HEK293 (cell line): ENCODE measurements at regions not wholly inside any gene's neighbourhood (a gene's known extent, or its start where the extent isn't known, plus 50 kb on each side); places are given as distances from the start of the nearest gene placed in this dataset.

Source experiments
- ZBTB20 ChIP-seq: fragments of 450-650 bp; formaldehyde crosslinking; IDR thresholded peaks from 2 replicates; pipeline ENCODE4 v1.5.1; 2016; ENCODE audit warnings: missing biosample characterization, missing genetic modification characterization
- ZNF175 ChIP-seq: fragments of 450-650 bp; formaldehyde crosslinking; IDR thresholded peaks from 2 replicates; pipeline ENCODE4 v1.5.1; 2016; ENCODE audit warnings: missing biosample characterization, missing genetic modification characterization
- ZNF24 ChIP-seq: fragments of 450-650 bp; formaldehyde crosslinking; IDR thresholded peaks from 2 replicates; pipeline ENCODE4 v1.5.1; 2016; ENCODE audit warnings: missing biosample characterization, missing genetic modification characterization
- ZNF660 ChIP-seq: fragments of 450-650 bp; IDR thresholded peaks from 2 replicates; pipeline ENCODE4 v1.5.1; 2018; ENCODE audit warnings: missing biosample characterization, mild to moderate bottlenecking, missing genetic modification characterization
- ZNF747 ChIP-seq: fragments of 450-650 bp; formaldehyde crosslinking; IDR thresholded peaks from 2 replicates; pipeline ENCODE4 v1.5.1; 2016; ENCODE audit warnings: missing biosample characterization, missing genetic modification characterization
- ZNF843 ChIP-seq: fragments of 450-650 bp; formaldehyde crosslinking; IDR thresholded peaks from 2 replicates; pipeline ENCODE4 v1.5.1; 2016; ENCODE audit warnings: missing biosample characterization, missing genetic modification characterization
- ZSCAN5A ChIP-seq: fragments of 450-650 bp; formaldehyde crosslinking; IDR thresholded peaks from 2 replicates; pipeline ENCODE4 v1.5.1; 2016; ENCODE audit warnings: missing biosample characterization, missing genetic modification characterization
- TF ChIP-seq, protein P1 (sequence below): fragments of 450-650 bp; formaldehyde crosslinking; IDR thresholded peaks from 2 replicates; pipeline ENCODE4 v1.5.1; 2016; ENCODE audit warnings: missing biosample characterization, missing genetic modification characterization
- TF ChIP-seq, protein P2 (sequence below): fragments of 450-650 bp; formaldehyde crosslinking; IDR thresholded peaks from 2 replicates; pipeline ENCODE4 v1.5.1; 2016; ENCODE audit warnings: missing biosample characterization, missing genetic modification characterization
- TF ChIP-seq, protein P3 (sequence below): fragments of 450-650 bp; formaldehyde crosslinking; IDR thresholded peaks from 2 replicates; pipeline ENCODE4 v1.5.1; 2016; ENCODE audit warnings: missing biosample characterization, missing genetic modification characterization
- TF ChIP-seq, protein P4 (sequence below): fragments of 450-650 bp; formaldehyde crosslinking; IDR thresholded peaks from 2 replicates; pipeline ENCODE4 v1.5.1; 2016; ENCODE audit warnings: missing biosample characterization, missing genetic modification characterization

GRCh38 chr7:42709284-42709683 lies 202.6 kb downstream of the C7orf25 start:
- TF ChIP-seq, protein P1, sequence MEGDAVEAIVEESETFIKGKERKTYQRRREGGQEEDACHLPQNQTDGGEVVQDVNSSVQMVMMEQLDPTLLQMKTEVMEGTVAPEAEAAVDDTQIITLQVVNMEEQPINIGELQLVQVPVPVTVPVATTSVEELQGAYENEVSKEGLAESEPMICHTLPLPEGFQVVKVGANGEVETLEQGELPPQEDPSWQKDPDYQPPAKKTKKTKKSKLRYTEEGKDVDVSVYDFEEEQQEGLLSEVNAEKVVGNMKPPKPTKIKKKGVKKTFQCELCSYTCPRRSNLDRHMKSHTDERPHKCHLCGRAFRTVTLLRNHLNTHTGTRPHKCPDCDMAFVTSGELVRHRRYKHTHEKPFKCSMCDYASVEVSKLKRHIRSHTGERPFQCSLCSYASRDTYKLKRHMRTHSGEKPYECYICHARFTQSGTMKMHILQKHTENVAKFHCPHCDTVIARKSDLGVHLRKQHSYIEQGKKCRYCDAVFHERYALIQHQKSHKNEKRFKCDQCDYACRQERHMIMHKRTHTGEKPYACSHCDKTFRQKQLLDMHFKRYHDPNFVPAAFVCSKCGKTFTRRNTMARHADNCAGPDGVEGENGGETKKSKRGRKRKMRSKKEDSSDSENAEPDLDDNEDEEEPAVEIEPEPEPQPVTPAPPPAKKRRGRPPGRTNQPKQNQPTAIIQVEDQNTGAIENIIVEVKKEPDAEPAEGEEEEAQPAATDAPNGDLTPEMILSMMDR (tag by site-specific recombination), result no peak
- TF ChIP-seq ZNF747 (no peak), ZNF175 (tag by site-specific recombination) (no peak), ZSCAN5A (no peak), ZNF660 (no peak), ZBTB20 (no peak), ZNF843 (tag by site-specific recombination) (no peak), ZNF24 (no peak)
- TF ChIP-seq, protein P2, sequence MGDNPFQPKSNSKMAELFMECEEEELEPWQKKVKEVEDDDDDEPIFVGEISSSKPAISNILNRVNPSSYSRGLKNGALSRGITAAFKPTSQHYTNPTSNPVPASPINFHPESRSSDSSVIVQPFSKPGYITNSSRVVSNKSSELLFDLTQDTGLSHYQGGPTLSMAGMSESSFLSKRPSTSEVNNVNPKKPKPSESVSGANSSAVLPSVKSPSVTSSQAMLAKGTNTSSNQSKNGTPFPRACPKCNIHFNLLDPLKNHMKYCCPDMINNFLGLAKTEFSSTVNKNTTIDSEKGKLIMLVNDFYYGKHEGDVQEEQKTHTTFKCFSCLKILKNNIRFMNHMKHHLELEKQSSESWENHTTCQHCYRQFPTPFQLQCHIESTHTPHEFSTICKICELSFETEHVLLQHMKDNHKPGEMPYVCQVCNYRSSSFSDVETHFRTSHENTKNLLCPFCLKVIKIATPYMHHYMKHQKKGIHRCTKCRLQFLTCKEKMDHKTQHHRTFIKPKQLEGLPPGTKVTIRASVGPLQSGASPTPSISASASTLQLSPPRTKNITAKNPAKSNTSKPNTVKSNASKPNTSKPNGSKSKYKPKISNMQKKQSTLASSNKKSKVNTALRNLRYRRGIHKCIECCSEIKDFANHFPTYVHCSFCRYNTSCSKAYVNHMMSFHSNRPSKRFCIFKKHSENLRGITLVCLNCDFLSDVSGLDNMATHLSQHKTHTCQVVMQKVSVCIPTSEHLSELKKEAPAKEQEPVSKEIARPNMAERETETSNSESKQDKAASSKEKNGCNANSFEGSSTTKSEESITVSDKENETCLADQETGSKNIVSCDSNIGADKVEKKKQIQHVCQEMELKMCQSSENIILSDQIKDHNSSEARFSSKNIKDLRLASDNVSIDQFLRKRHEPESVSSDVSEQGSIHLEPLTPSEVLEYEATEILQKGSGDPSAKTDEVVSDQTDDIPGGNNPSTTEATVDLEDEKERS (tag by site-specific recombination), result no peak
- TF ChIP-seq, protein P3, sequence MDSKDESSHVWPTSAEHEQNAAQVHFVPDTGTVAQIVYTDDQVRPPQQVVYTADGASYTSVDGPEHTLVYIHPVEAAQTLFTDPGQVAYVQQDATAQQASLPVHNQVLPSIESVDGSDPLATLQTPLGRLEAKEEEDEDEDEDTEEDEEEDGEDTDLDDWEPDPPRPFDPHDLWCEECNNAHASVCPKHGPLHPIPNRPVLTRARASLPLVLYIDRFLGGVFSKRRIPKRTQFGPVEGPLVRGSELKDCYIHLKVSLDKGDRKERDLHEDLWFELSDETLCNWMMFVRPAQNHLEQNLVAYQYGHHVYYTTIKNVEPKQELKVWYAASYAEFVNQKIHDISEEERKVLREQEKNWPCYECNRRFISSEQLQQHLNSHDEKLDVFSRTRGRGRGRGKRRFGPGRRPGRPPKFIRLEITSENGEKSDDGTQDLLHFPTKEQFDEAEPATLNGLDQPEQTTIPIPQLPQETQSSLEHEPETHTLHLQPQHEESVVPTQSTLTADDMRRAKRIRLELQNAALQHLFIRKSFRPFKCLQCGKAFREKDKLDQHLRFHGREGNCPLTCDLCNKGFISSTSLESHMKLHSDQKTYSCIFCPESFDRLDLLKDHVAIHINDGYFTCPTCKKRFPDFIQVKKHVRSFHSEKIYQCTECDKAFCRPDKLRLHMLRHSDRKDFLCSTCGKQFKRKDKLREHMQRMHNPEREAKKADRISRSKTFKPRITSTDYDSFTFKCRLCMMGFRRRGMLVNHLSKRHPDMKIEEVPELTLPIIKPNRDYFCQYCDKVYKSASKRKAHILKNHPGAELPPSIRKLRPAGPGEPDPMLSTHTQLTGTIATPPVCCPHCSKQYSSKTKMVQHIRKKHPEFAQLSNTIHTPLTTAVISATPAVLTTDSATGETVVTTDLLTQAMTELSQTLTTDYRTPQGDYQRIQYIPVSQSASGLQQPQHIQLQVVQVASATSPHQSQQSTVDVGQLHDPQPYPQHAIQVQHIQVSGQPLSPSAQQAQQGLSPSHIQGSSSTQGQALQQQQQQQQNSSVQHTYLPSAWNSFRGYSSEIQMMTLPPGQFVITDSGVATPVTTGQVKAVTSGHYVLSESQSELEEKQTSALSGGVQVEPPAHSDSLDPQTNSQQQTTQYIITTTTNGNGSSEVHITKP (tag by site-specific recombination), result no peak
- TF ChIP-seq, protein P4, sequence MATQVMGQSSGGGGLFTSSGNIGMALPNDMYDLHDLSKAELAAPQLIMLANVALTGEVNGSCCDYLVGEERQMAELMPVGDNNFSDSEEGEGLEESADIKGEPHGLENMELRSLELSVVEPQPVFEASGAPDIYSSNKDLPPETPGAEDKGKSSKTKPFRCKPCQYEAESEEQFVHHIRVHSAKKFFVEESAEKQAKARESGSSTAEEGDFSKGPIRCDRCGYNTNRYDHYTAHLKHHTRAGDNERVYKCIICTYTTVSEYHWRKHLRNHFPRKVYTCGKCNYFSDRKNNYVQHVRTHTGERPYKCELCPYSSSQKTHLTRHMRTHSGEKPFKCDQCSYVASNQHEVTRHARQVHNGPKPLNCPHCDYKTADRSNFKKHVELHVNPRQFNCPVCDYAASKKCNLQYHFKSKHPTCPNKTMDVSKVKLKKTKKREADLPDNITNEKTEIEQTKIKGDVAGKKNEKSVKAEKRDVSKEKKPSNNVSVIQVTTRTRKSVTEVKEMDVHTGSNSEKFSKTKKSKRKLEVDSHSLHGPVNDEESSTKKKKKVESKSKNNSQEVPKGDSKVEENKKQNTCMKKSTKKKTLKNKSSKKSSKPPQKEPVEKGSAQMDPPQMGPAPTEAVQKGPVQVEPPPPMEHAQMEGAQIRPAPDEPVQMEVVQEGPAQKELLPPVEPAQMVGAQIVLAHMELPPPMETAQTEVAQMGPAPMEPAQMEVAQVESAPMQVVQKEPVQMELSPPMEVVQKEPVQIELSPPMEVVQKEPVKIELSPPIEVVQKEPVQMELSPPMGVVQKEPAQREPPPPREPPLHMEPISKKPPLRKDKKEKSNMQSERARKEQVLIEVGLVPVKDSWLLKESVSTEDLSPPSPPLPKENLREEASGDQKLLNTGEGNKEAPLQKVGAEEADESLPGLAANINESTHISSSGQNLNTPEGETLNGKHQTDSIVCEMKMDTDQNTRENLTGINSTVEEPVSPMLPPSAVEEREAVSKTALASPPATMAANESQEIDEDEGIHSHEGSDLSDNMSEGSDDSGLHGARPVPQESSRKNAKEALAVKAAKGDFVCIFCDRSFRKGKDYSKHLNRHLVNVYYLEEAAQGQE (tag by site-specific recombination), result no peak
